A673 (cell line): ENCODE measurements at regions not wholly inside any gene's neighbourhood (a gene's known extent, or its start where the extent isn't known, plus 50 kb on each side); places are given as distances from the start of the nearest gene placed in this dataset.

ENCODE experiments used
- BruUV-seq: library from RNA; stranded (reverse); fragments of 400-500 nt; replicated peaks from 2 replicates; lab custom pipeline; 2021; lab: Mats Ljungman, UMichigan
- CTCF ChIA-PET: fragments of 300-600 bp; sonication (Branson Sonifier 250); formaldehyde crosslinking; loops from one replicate; lab custom pipeline; 2022; ENCODE audit warnings: antibody characterized with exemption; lab: Charles Lee
- POLR2A ChIA-PET: fragments of 300-600 bp; sonication (Branson Sonifier 250); formaldehyde crosslinking; loops from one replicate; lab custom pipeline; 2022; ENCODE audit warnings: antibody characterized with exemption; ENCODE audit not compliant: low non-redundant PET; lab: Charles Lee
- DNase-seq: peaks from one replicate; pipeline ENCODE4 v3.0.0-alpha.2; 2015; ENCODE audit warnings: low spot score
- H3K27ac ChIP-seq: fragments of 200-600 bp; sonication (generic); 2 replicates; pipeline ENCODE4 v1.5.1; 2016; ENCODE audit warnings: mixed run types, low read depth, mild to moderate bottlenecking, mixed read lengths, antibody characterized with exemption, low read length; ENCODE audit not compliant: poor library complexity, severe bottlenecking
- H3K27me3 ChIP-seq: fragments of 200-600 bp; sonication (generic); replicated peaks from 2 replicates; pipeline ENCODE4 v1.6.1; 2017; ENCODE audit warnings: mixed run types, low read depth, mild to moderate bottlenecking, mixed read lengths, antibody characterized with exemption, low read length; ENCODE audit not compliant: insufficient read depth, poor library complexity
- H3K36me3 ChIP-seq: fragments of 200-600 bp; sonication (generic); 2 replicates; pipeline ENCODE4 v1.6.1; 2016; ENCODE audit warnings: mixed run types, mild to moderate bottlenecking, mixed read lengths, antibody characterized with exemption, low read length; ENCODE audit not compliant: insufficient read depth, poor library complexity, severe bottlenecking
- H3K4me1 ChIP-seq: fragments of 200-600 bp; sonication (generic); 2 replicates; pipeline ENCODE4 v1.6.1; 2017; ENCODE audit warnings: mixed run types, mild to moderate bottlenecking, mixed read lengths, antibody characterized with exemption, low read length; ENCODE audit not compliant: insufficient read depth, poor library complexity, severe bottlenecking
- H3K4me3 ChIP-seq: fragments of 200-600 bp; sonication (generic); 2 replicates; pipeline ENCODE4 v1.5.1; 2016; ENCODE audit warnings: low read depth, mixed run types, mild to moderate bottlenecking, mixed read lengths, low read length; ENCODE audit not compliant: poor library complexity, severe bottlenecking
- H3K9me3 ChIP-seq: fragments of 200-600 bp; sonication (generic); 2 replicates; pipeline ENCODE4 v1.6.1; 2016; ENCODE audit warnings: mixed run types, low read depth, mild to moderate bottlenecking, mixed read lengths, antibody characterized with exemption, low read length; ENCODE audit not compliant: poor library complexity, severe bottlenecking
- EZH2 ChIP-seq: fragments of 200-600 bp; sonication (generic); IDR thresholded peaks from 2 replicates; pipeline ENCODE4 v1.6.1; 2017; ENCODE audit warnings: borderline replicate concordance, low read depth, mild to moderate bottlenecking, mixed read lengths, antibody characterized with exemption, low read length; ENCODE audit not compliant: poor library complexity, severe bottlenecking
- intact Hi-C: fragments of 100-400 bp; cut with micrococcal nuclease; formaldehyde crosslinking; loops from one replicate; pipeline ENCODE4 v1.10.0; 2022; ENCODE audit not compliant: unreplicated experiment
- TF ChIP-seq, protein P1 (sequence below): fragments of 300-800, 200-600 bp; sonication (generic); conservative IDR thresholded peaks from 2 replicates; pipeline ENCODE4 v1.5.1; 2017; ENCODE audit warnings: low read depth, mild to moderate bottlenecking, antibody characterized with exemption, low read length, moderate library complexity, mixed read lengths

DNA sequence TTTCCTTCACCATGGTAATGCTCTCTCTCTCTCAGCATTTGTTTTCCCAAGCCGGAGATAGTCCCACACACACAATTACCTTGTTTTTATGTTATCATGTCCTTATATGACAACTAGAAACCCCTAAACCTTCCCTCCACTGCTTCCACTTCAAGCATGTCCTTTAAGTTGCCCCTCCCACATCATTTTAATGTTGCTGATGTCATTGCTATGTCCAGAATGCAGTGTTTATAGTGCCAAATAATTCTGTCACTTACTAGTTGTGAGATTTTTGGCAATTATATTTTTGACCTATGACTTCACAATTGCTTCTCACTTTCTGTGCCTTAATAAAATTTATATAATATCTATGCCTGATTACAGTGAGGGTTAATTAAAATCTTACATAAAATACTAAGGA, 645.9 kb downstream of the XPNPEP1 start:
- Histone ChIP-seq H3K4me1 (peaks cover under 1% of the 10 kb centered on the region), H3K27me3 (no peaks in the 10 kb centered on the region), H3K36me3 (no peaks in the 10 kb centered on the region), H3K27ac (no peak overlapping the region), H3K4me3 (no peak overlapping the region), H3K9me3 (no peaks in the 10 kb centered on the region)
- no TSS peak for BruUV-seq
- TF ChIP-seq EZH2, result no peak
- TF ChIP-seq, protein P1, sequence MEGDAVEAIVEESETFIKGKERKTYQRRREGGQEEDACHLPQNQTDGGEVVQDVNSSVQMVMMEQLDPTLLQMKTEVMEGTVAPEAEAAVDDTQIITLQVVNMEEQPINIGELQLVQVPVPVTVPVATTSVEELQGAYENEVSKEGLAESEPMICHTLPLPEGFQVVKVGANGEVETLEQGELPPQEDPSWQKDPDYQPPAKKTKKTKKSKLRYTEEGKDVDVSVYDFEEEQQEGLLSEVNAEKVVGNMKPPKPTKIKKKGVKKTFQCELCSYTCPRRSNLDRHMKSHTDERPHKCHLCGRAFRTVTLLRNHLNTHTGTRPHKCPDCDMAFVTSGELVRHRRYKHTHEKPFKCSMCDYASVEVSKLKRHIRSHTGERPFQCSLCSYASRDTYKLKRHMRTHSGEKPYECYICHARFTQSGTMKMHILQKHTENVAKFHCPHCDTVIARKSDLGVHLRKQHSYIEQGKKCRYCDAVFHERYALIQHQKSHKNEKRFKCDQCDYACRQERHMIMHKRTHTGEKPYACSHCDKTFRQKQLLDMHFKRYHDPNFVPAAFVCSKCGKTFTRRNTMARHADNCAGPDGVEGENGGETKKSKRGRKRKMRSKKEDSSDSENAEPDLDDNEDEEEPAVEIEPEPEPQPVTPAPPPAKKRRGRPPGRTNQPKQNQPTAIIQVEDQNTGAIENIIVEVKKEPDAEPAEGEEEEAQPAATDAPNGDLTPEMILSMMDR, result no peak
- POLR2A ChIA-PET, result no interaction called here
- no peak for DNase-seq
- CTCF ChIA-PET, result no interaction called here
- intact Hi-C loops, result no loop called here

GRCh38 chr10:109275960-109276359, 647.4 kb downstream of the XPNPEP1 start:
- DNase-seq, result peak; percentile 22
- POLR2A ChIA-PET, result no interaction called here
- no peak for TF ChIP-seq EZH2
- TF ChIP-seq, protein P1, result no peak

GRCh38 chr10:109274681-109275080, 648.6 kb downstream of the XPNPEP1 start:
- ChIA-PET CTCF (no interaction called here), POLR2A (no interaction called here)
- no peak overlapping the region for H3K4me3 ChIP-seq
- H3K27ac ChIP-seq, result no peak overlapping the region
- intact Hi-C loops, result no loop called here
- no peaks in the 10 kb centered on the region for H3K9me3 ChIP-seq
- H3K36me3 ChIP-seq, result no peaks in the 10 kb centered on the region
- no peak for TF ChIP-seq EZH2
- TF ChIP-seq, protein P1, result no peak
- no peaks in the 10 kb centered on the region for H3K27me3 ChIP-seq
- DNase-seq, result no peak
- H3K4me1 ChIP-seq, result no peaks in the 10 kb centered on the region
- no TSS peak for BruUV-seq

More at GRCh38 chr10:109275960-109276359, 647.4 kb downstream of the XPNPEP1 start:
- Histone ChIP-seq H3K4me3 (no peak overlapping the region), H3K4me1 (no peaks in the 10 kb centered on the region), H3K27me3 (no peaks in the 10 kb centered on the region), H3K9me3 (no peaks in the 10 kb centered on the region), H3K36me3 (no peaks in the 10 kb centered on the region), H3K27ac (no peak overlapping the region)
- BruUV-seq, result no TSS peak
- CTCF ChIA-PET, result no interaction called here
- intact Hi-C loops, result no loop called here
